Transverse colon (tissue), 3 donors: ENCODE measurements at regions not wholly inside any gene's neighbourhood (a gene's known extent, or its start where the extent isn't known, plus 50 kb on each side); places are given as distances from the start of the nearest gene placed in this dataset.

Source experiments
- EP300 ChIP-seq: sonication (generic); formaldehyde crosslinking; IDR thresholded peaks from one replicate; pipeline ENCODE4 v1.6.1; 2017; ENCODE audit warnings: antibody characterized with exemption, low read depth
- POLR2A ChIP-seq: fragments of 450-650 bp; IDR thresholded peaks from one replicate; pipeline ENCODE4 v1.6.1; 2016; ENCODE audit warnings: antibody characterized with exemption, mild to moderate bottlenecking, moderate library complexity
- TF ChIP-seq, protein P1 (sequence below), 5 experiments: fragments of 200-600 bp in 3 of 5; fragments of 450-650 bp in 2 of 5; sonication (generic) in 3 of 5; IDR thresholded peaks; 1 replicate in 2 of 5; 2 replicates in 3 of 5; pipeline ENCODE4 v1.5.1; 2016 to 2017; ENCODE audit warnings: antibody characterized with exemption in 5 of 5, inconsistent platforms in 3 of 5, mild to moderate bottlenecking in 2 of 5, moderate library complexity in 1 of 5

DNA sequence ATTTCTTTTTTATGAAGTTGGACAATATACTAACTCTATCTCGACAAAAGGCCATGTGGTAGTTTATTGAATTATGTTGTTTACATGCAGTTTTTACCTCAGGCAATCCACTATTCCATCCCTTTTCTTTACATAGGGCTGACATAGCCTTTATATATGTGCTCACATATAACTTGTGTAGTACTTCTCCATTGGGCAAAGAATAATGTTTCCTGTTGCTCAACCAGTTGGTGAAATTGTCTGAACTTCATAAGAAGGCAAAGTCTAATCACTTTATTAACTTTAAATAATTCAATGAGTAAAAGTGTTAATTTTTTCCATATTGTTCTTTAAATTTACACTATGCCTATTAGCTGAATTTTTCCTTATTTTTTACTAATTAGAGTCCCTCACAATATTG is 1272.1 kb downstream of the EPHA7 start:
- TF ChIP-seq, protein P1, sequence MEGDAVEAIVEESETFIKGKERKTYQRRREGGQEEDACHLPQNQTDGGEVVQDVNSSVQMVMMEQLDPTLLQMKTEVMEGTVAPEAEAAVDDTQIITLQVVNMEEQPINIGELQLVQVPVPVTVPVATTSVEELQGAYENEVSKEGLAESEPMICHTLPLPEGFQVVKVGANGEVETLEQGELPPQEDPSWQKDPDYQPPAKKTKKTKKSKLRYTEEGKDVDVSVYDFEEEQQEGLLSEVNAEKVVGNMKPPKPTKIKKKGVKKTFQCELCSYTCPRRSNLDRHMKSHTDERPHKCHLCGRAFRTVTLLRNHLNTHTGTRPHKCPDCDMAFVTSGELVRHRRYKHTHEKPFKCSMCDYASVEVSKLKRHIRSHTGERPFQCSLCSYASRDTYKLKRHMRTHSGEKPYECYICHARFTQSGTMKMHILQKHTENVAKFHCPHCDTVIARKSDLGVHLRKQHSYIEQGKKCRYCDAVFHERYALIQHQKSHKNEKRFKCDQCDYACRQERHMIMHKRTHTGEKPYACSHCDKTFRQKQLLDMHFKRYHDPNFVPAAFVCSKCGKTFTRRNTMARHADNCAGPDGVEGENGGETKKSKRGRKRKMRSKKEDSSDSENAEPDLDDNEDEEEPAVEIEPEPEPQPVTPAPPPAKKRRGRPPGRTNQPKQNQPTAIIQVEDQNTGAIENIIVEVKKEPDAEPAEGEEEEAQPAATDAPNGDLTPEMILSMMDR (IDR thresholded peaks at IDR 0.05), result no peak
- TF ChIP-seq POLR2A (no peak), EP300 (no peak)
